Fibroblast of upper back skin (primary cell): ENCODE measurements at regions not wholly inside any gene's neighbourhood (a gene's known extent, or its start where the extent isn't known, plus 50 kb on each side); places are given as distances from the start of the nearest gene placed in this dataset.
A peak's percentile ranks its signal among the peaks of the same experiment; 100 is the strongest.

Experiments used
- DNase-seq: peaks from one replicate; pipeline ENCODE4 v3.0.0-alpha.2; 2013

DNA sequence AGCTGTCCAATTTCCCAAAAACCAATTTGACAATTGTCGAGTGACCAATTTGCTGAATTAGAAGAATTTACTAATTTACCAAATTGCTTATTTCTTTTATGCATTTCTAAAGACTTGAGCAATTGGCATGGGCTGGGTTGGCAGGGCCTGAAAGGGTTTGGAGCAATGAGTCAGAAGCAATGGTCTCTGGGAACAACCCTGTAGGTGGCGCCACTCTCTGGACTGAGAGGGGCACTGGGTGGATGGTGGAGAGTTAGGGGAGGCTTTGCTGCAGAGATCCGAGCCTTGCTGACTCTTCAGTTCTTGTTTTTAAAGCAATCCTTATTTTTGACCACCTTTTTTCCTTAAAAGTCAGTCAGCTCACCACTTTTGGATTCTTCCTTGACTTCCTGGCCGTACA is 71.5 kb upstream of the RPS23 start:
- DNase-seq = peak; percentile 27

- DNase-seq = peak; percentile 49
Observed at GRCh38 chr5:82348784-82349425, 70.8 kb upstream of the RPS23 start.

- peak; percentile 84 for DNase-seq
Observed at GRCh38 chr5:82347201-82347865, 69.2 kb upstream of the RPS23 start.

- no peak for DNase-seq
Observed at GRCh38 chr5:82346399-82347165, 68.4 kb upstream of the RPS23 start.

DNA sequence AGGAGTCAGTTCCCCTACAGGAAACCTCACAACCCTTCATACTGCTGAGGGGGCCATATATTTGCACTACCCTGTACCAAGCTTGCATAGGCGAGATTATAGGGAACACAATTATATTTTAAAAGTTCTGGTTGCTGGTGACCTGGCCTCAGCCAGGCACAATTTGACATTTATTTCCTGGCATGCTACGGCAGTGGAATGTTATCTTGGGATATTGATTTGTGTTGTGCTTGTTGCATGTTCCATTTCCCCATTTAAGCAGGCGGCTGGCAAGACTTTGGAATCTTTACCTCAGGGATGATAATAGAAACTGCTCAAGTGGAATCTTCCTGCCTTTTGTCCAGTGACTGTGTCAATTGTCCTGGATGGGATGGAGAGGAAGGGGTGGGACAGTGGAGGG is 67.0 kb upstream of the RPS23 start:
- no peak for DNase-seq

DNA sequence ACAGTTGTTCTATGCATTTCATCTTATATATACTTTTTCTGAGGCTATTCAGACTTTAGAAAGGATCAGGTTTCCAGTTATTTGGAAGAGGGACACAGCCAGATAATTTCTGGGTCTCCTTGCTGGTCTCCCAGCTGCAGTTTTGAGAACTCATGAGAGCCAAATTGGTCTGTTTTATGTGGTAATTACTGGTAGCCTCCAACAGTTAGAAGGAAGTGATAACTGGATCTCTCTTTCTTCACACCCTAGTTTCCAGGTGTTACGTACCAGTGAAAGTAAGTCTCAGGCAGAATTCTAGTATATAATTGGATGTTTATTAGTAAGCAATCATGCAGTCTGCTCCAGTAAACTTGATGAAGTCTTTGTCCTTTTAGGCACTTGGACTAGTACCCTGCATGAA is 63.2 kb upstream of the RPS23 start:
- DNase-seq = no peak

DNA sequence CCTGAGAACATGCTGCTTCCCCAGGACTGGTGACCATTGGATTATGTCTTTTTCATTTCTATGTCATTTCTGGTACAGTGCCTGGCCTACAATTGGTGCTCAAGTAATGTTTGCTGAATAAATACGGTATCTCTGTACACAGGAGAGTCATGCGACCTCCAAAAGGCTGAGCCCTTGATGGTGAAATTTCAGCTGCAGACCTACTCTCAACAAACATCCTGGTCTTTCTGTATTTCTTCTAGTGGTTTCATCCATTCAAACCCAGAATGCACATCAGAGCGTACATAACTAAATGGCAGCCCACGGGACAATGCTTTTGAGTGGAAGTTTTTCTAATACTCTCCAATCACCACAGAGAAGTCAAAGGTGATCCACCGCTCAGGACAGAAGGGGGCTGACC is 62.6 kb upstream of the RPS23 start:
- DNase-seq = no peak

- no peak for DNase-seq
Observed at GRCh38 chr5:82339792-82340191, 61.6 kb upstream of the RPS23 start.

DNA sequence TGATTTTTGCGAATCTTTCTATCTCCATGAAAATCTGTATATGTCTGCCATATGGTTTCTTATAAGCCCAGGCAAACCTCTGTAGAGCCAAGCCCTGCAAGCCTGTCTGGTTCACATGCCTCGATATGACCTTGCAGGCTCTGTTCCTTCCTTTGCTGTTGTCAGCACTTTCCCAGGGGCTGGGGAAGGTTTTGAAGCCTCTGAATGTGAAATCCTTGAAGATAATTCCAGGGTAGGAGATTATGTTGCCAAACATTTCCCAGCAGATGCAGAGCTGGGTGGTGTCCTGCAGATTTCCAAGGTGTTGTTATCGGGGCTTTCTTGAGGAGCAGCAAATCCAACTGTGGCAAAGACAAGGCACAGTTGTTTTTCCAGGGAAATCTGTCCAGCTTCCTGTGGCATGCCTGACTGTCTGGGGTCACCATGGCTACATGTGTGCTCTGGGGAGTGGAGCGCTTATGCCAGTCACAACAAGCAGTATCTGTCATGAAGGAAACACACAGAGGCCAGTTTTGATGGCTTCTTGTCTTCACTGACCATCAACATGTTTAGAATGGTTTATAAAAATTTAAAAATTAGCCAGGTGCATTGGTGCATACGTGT is 60.7 kb upstream of the RPS23 start:
- no peak for DNase-seq

GRCh38 chr5:82336959-82337351 is 58.8 kb upstream of the RPS23 start:
- no peak for DNase-seq

DNA sequence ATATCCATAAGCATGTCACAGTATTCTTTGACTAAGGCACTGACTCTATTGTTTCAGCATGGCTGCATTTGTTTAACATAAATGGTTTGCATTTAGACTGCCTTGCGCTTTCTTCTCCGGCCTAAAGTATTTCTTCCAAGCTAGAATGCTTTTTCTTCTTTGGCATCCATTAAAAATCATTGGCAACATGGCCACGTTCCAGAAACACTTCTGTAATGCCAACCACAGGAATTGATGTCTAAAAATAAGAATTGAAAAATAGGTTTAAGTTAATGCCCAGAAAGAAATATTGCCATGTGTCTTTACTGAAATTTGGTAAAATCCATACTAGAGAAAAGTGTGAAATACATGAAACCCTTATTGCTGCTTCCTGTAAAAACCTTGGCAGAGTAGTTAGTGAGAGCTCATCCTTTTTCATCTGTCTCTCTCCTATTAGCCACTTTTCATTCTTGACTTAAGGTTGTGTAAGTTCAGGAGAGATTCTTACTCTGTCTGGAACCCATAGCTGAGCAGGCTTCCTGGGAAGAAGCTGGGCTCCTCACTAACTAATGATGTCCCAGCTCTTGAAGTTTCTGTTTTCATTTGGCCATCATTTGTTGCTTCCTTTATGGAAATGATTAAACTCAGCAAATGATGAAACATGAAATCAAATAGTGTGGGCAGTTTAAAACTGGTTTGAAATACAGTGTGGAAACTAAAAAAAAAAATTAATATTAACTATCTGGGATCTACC is 58.2 kb upstream of the RPS23 start:
- no peak for DNase-seq

GRCh38 chr5:82335806-82336205 is 57.7 kb upstream of the RPS23 start:
- peak; percentile 66 for DNase-seq

DNA sequence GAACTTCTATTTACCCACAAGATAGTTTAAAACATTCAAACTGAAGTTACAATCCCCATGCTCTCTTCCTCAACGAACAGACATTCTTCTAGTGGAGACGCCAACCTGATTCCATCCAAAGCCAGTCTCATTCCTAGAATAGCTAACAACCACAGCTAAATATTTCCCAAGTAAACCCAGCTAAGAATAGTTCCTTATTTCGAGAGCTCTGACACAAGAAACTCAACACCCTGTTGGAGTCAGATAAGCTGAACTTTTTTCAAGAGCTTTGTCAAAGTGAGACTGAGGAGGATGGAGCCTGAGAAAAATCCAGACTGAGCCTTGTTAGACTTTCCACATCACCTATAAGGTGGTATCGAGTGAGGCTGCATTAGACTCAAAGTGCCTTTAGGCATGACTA is 56.7 kb upstream of the RPS23 start:
- peak; percentile 96 for DNase-seq

DNA sequence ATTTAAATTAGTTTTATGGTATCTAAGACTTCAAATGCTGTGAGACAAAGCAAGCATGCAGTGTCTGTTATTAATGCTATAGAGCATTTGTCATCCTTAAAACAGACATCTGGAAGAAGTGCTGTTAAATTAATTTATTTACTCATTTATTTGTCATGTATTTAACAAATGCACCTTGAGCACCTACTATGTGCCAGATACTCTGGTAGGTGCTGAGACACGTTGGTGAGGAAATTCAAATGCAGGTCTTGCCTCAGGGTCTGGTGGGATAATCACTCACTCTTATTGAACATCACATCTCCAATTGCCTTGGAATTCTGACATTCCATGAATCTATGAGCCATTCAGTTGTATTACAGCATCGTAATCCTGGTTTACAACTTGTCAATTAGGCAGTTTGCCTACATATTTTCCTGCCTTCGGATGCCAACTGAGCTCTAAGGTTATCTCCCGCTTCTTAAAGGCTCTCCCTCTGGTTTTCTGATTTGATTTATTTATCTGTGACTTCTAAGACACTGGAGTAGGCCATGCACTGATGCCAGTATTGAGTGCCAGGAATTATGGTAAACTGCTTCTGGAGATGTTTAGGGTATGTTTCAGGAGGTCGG is 56.0 kb upstream of the RPS23 start:
- DNase-seq = peak; percentile 49

DNA sequence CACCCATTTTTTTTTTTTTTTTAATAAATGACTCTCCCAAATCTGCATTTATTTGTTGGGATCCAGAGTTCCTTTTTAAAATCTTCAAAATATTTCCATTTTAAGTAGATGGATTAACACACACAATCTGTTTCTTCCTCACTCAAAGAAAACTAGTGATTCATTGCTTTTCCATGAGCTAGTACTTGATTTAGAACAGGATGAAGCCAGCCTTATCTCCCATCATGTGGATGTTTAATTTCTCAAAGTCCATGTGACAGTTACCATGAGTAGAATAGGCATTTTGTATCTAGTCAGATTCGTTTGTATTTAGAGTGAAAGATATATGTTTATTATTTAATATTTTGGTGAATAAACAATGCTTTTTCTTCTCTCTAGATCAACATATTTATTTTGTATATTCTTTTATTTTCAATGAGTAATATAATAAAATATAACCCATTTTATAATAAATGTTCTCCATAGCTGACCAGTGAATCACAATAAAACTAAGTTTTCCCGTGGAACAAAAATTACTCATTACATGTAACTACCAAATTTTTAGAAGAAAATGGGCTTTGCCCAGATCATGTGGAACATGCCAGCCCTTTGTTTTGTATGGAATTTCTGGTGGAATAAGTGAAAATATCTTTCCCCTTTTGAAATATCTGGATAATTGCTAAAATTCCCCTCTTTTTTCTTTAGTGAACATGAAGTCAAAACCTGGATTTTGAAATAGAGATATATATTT is 54.9 kb upstream of the RPS23 start:
- DNase-seq = peak; percentile 40

- peak; percentile 32 for DNase-seq
Observed at GRCh38 chr5:82332064-82332855, 54.1 kb upstream of the RPS23 start.

DNA sequence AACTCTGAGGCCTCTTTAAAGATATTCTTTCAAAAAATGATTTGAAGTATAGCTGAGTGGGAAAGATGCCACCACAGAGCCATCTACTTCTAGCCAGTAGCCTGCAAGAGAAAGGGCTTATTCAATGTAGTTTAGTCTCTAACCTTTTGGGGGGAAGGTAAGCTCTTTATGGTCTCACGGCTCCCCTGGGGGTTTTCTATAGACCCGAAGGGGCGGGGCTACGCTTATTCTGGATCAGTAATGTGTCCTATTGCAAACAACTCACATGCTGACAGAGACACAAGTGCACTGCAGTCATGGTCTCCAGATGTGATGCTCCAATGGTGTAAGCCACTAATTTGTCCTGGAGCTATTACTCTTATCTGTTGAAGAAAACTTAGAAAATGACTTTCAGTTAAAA is 53.4 kb upstream of the RPS23 start:
- no peak for DNase-seq

DNA sequence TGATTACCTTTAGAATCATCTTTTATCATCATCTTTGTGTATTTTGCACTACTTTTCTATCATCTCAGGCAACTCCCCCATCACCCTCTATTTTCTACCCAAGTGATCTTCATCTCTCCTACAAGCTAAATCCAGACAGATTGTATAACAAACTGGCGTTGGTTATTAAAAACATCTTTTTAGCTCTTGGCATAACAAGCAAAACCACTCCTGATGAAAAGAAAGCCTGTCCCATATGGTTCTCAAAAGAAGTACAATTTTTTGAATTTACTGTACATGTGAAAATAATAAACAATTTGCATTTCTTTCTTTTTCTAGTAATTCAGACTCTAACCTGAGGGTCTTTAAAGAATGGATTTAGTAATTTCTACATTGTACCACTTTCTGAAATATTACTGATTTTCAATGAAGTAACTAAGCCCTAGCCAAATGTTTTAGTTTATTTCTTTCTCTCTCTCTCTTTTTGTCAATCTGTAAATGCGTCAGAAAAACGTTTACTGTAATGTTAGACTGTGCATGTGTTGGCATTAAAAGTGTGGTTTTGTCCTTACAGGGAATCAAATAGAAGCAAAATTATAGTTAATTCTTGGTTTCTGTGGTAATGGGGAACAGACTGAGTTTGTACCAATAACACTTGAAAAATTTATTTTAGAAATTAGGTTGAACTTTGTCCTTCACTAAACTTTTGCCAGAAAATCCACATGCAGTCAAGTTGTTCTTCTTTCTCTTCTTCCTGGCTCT is 52.5 kb upstream of the RPS23 start:
- peak; percentile 26 for DNase-seq

- DNase-seq = no peak
Observed at GRCh38 chr5:82329393-82329792, 51.2 kb upstream of the RPS23 start.
